Kidney epithelial cell (primary cell): ENCODE measurements at regions not wholly inside any gene's neighbourhood (a gene's known extent, or its start where the extent isn't known, plus 50 kb on each side); places are given as distances from the start of the nearest gene placed in this dataset.
"Not testable (repeated sequence)": the region's sequence is repeated elsewhere in the genome, so short reads cannot be mapped to it uniquely, and the experiment has no call there.

ENCODE experiments used
- DNase-seq: peaks from one replicate; pipeline ENCODE4 v3.0.0-alpha.2; 2010; ENCODE audit warnings: low read depth
- H3K27me3 ChIP-seq: 2 replicates; pipeline ENCODE4 v1.6.0; 2011; ENCODE audit warnings: low read length; ENCODE audit not compliant: control insufficient read depth, insufficient read depth
- H3K36me3 ChIP-seq: 2 replicates; pipeline ENCODE4 v1.5.1; 2011; ENCODE audit warnings: low read length; ENCODE audit not compliant: control insufficient read depth, insufficient read depth
- H3K4me3 ChIP-seq: 2 replicates; pipeline ENCODE4 v1.5.1; 2011; ENCODE audit warnings: low read depth, mild to moderate bottlenecking, control low read depth, low read length
- TF ChIP-seq, protein P1 (sequence below): IDR thresholded peaks from 2 replicates; pipeline ENCODE4 v1.5.1; 2011; ENCODE audit warnings: mild to moderate bottlenecking, moderate library complexity, low read length, control low read depth, inconsistent platforms; ENCODE audit not compliant: insufficient read depth, poor library complexity, severe bottlenecking

DNA sequence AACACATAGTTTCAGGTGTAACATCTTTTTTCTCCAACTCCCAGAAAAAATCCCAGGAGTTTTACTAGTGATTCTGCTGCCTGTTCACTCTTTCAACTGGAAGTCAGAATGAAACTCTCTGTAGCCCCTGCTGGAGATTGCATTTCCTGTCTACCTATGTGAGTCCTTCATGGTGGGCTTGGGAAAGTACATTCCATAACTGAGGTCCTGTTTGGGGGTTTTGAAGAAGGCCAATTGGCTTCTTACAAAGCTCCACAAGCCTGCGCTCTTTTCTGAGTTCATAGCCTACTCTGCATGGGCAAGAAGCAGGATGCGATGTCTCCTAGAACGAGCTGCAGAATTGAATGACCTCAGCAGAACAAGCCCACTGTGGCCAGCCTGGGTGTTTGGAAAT lies 86.7 kb downstream of the LYZL2 start:
- TF ChIP-seq, protein P1, sequence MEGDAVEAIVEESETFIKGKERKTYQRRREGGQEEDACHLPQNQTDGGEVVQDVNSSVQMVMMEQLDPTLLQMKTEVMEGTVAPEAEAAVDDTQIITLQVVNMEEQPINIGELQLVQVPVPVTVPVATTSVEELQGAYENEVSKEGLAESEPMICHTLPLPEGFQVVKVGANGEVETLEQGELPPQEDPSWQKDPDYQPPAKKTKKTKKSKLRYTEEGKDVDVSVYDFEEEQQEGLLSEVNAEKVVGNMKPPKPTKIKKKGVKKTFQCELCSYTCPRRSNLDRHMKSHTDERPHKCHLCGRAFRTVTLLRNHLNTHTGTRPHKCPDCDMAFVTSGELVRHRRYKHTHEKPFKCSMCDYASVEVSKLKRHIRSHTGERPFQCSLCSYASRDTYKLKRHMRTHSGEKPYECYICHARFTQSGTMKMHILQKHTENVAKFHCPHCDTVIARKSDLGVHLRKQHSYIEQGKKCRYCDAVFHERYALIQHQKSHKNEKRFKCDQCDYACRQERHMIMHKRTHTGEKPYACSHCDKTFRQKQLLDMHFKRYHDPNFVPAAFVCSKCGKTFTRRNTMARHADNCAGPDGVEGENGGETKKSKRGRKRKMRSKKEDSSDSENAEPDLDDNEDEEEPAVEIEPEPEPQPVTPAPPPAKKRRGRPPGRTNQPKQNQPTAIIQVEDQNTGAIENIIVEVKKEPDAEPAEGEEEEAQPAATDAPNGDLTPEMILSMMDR, result no peak
- Histone ChIP-seq H3K4me3 (no peak overlapping the region), H3K36me3 (no peaks in the 10 kb centered on the region), H3K27me3 (peaks cover 2% of the 10 kb centered on the region)
- no peak for DNase-seq

GRCh38 chr10:30542001-30542894 lies 87.3 kb downstream of the LYZL2 start:
- TF ChIP-seq, protein P1, result no peak
- Histone ChIP-seq H3K4me3 (no peak overlapping the region), H3K27me3 (peaks cover 2% of the 10 kb centered on the region), H3K36me3 (no peaks in the 10 kb centered on the region)
- DNase-seq, result no peak

DNA sequence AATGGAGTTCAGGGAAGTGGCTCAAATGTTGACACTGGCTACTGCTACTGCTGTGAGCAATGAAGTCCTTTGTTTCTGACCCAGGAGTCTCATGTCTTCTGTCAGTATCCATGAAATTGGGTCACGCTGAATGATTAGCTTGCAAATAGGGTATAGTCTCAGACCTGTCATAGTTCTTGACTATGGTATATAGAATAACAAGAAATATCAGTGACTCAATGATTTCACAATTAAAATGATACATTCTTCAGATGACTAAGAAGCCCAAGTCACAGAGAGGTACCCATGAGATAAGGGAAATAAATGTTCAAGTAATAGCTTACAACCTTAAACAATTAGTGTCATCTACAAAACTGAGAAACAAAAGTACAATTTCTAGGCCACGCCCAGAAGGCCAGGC lies 89.3 kb downstream of the LYZL2 start:
- no peak for DNase-seq
- peaks cover 2% of the 10 kb centered on the region for H3K27me3 ChIP-seq
- H3K36me3 ChIP-seq, result no peaks in the 10 kb centered on the region
- H3K4me3 ChIP-seq, result no peak overlapping the region
- TF ChIP-seq, protein P1, result no peak

DNA sequence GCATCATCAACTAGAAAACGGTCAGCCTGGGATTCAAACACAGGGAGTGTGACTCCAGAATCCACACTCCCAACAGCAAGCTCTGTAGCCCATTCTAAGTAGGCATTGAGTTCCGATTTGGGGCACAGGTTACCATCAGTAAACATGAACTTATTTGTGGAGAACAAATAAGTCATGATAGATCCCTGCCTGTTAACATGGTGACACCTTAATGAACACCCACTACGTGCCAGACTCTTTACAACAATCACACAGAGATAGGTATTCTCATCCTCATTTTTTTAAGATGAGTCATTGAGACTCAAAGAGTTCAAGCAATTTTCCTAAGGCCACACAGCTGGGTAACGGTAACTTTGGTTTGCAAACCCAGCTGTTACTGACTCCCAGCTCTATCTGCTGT lies 91.5 kb downstream of the LYZL2 start:
- no peak overlapping the region for H3K4me3 ChIP-seq
- peaks cover 2% of the 10 kb centered on the region for H3K27me3 ChIP-seq
- no peak for DNase-seq
- TF ChIP-seq, protein P1, result no peak
- H3K36me3 ChIP-seq, result no peaks in the 10 kb centered on the region

DNA sequence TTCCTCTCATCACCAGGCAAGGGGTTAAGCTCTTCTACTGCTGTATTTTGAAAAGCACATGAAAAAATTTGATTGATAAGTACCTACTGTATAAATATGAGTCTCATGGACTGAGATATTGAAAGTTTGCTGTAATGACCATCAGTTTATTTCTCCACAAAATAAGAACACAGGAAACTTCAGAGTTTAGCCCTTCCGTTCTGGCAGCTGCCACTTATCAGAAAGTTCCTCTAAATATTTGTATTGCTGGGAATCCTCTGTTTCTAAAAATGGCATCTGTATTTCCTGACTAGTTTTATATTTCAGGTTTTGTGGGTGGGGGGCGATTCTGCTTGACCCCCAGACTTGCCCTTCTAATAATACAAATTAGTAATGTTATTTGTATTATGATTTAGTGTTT lies 92.0 kb downstream of the LYZL2 start:
- no peak overlapping the region for H3K4me3 ChIP-seq
- DNase-seq, result no peak

GRCh38 chr10:30537158-30537557 lies 92.4 kb downstream of the LYZL2 start:
- H3K27me3 ChIP-seq, DNase-seq, H3K36me3 ChIP-seq, H3K4me3 ChIP-seq: not testable (repeated sequence)

More for the DNA sequence above, 92.0 kb downstream of the LYZL2 start:
- TF ChIP-seq, protein P1, result no peak
- Histone ChIP-seq H3K27me3 (peaks cover 2% of the 10 kb centered on the region), H3K36me3 (no peaks in the 10 kb centered on the region)
